IPS-15b (cell line): ENCODE measurements at regions not wholly inside any gene's neighbourhood (a gene's known extent, or its start where the extent isn't known, plus 50 kb on each side); places are given as distances from the start of the nearest gene placed in this dataset.

ENCODE experiments used
- H3K27me3 ChIP-seq: one replicate; pipeline ENCODE4 v1.6.1; 2013; ENCODE audit warnings: low read length; ENCODE audit not compliant: control insufficient read depth, insufficient read depth
- H3K36me3 ChIP-seq: one replicate; pipeline ENCODE4 v1.6.1; 2013; ENCODE audit warnings: low read length; ENCODE audit not compliant: control insufficient read depth, insufficient read depth
- H3K4me1 ChIP-seq: one replicate; pipeline ENCODE4 v1.6.1; 2013; ENCODE audit warnings: mild to moderate bottlenecking, low read length; ENCODE audit not compliant: control insufficient read depth, insufficient read depth
- H3K4me3 ChIP-seq: one replicate; pipeline ENCODE4 v1.5.1; 2013; ENCODE audit warnings: low read depth, low read length
- H3K9ac ChIP-seq: one replicate; pipeline ENCODE4 v1.6.1; 2013; ENCODE audit warnings: low read depth, mild to moderate bottlenecking, low read length
- H3K9me3 ChIP-seq: one replicate; pipeline ENCODE4 v1.6.1; 2013; ENCODE audit warnings: mild to moderate bottlenecking, low read length; ENCODE audit not compliant: control insufficient read depth, insufficient read depth

DNA sequence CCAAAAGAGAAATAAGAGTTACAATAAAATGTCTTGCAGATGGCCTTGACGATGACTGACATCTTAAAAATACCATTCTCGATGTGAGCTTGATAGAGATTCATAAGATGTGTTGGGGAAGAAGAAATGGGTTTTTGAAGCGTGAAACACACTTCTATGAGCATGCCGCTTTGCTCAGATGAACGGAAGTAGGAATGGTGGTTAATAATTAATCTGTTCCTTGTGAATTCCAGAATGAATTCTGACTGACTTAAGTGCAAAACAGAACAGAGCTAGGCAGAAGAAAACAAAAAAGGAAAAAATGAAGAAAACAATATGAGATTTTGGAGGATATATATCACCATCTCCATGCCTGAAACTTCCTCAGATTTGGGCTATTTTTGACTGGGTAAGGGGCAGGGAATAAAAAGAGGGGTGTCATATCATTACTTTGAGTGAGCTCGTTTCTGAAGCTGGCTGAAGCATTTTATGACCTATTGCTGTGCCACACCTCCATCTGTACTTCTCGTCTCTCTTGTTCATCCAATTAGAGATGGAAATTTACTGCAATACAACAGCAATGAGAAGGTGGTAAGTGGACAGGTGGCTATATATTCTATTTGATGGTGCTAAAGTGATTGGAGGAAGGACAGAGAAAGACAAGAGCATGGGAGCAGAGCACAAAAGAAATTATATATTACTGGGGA lies 1152.0 kb upstream of the CDH8 start:
- no peaks in the 10 kb centered on the region for H3K36me3 ChIP-seq
- H3K4me1 ChIP-seq: peaks cover 6% of the 10 kb centered on the region
- no peaks in the 10 kb centered on the region for H3K27me3 ChIP-seq
- H3K9ac ChIP-seq: no peak overlapping the region
- H3K9me3 ChIP-seq: no peaks in the 10 kb centered on the region
- no peak overlapping the region for H3K4me3 ChIP-seq

DNA sequence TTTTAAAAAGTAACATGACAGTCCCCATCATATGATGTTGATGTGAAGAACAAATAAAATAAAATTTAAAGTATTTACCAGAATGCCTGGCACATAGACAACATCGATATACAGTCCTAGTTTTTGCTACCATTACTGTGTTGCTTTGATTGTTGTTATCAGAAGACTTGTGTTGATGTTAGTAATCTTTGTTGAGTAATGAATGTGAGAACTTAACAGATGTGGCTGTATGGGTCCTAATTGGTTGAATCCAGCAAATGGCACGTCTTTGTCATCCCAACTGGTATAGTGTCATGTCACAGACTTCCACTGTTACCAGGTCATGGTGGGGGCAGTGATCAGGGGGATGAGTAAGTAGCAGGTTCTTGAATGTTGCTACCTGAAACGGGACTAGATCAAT lies 1151.4 kb upstream of the CDH8 start:
- no peaks in the 10 kb centered on the region for H3K9me3 ChIP-seq
- no peak overlapping the region for H3K4me3 ChIP-seq
- no peaks in the 10 kb centered on the region for H3K27me3 ChIP-seq
- peaks cover 6% of the 10 kb centered on the region for H3K4me1 ChIP-seq
- H3K36me3 ChIP-seq: no peaks in the 10 kb centered on the region
- H3K9ac ChIP-seq: no peak overlapping the region

DNA sequence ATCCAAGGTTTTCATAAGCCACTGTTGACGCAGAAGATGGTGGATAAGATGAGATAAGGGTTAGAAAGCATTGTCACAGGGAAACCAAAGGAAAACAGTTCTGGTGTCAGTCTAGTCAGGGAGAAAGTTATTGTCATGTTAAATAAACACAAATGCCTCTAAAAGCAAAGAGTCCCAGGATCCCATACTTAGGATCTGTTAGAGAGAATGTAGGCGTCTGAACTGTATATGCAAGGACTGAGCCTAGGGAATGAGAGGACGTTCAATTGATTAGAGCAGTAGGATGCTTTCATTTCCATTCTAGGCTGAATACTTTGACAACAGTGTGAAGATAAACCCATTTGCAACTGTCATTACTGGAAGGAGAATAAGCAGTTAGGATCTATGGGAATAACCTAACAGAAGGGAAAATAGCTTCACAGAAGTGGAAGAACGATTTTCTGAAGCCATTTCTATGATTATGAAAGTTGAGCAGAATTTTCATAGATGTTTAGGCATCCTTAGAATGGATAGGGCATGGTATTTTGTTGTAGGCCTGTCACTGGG lies 1149.1 kb upstream of the CDH8 start:
- H3K9me3 ChIP-seq: no peaks in the 10 kb centered on the region

DNA sequence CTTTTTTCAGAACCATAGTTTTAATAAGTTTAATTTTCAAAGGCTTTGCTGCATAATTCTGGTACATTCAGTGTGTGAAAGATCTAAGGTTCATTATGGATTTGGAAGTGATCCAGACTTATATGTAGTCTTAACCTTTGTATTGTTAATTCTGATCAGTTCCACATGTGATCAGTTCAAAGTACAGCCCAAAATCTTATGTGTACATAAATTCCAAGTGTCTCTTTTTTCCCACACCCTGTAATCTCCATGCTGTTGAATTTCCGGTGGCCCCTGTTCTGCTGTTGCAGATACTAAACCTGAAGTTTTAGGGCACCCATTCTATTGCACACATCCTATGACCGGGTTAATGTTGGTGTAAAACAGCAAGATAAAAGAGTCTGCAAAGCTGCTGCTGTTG lies 1147.5 kb upstream of the CDH8 start:
- no peaks in the 10 kb centered on the region for H3K36me3 ChIP-seq
- no peak overlapping the region for H3K9ac ChIP-seq
- H3K9me3 ChIP-seq: no peaks in the 10 kb centered on the region
- no peak overlapping the region for H3K4me3 ChIP-seq
- peaks cover 6% of the 10 kb centered on the region for H3K4me1 ChIP-seq
- no peaks in the 10 kb centered on the region for H3K27me3 ChIP-seq

More for the DNA sequence above, 1149.1 kb upstream of the CDH8 start:
- Histone ChIP-seq H3K4me3 (no peak overlapping the region), H3K9ac (no peak overlapping the region), H3K4me1 (peaks cover 6% of the 10 kb centered on the region), H3K36me3 (no peaks in the 10 kb centered on the region), H3K27me3 (no peaks in the 10 kb centered on the region)

DNA sequence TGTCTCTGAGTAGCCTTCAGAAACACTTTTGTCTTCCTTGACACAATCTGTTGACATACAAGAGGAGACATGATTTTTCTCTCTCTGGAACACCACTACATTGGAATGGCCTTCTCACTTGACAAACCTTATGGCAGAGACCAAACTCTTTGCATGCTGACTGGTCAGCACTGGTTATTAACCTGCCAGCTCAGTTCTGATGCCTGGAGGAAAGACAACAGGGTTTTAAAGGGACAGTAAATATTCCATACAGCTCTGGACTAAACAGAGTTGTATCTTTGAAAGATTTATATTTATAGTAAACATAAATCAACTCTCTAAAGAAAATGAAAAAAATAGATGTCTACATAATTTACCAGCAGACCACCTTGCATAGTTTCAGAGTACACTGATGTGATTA lies 1139.1 kb upstream of the CDH8 start:
- H3K4me3 ChIP-seq: no peak overlapping the region
- H3K9me3 ChIP-seq: no peaks in the 10 kb centered on the region
- no peaks in the 10 kb centered on the region for H3K36me3 ChIP-seq
- no peaks in the 10 kb centered on the region for H3K27me3 ChIP-seq
- no peak overlapping the region for H3K9ac ChIP-seq
- no peaks in the 10 kb centered on the region for H3K4me1 ChIP-seq

DNA sequence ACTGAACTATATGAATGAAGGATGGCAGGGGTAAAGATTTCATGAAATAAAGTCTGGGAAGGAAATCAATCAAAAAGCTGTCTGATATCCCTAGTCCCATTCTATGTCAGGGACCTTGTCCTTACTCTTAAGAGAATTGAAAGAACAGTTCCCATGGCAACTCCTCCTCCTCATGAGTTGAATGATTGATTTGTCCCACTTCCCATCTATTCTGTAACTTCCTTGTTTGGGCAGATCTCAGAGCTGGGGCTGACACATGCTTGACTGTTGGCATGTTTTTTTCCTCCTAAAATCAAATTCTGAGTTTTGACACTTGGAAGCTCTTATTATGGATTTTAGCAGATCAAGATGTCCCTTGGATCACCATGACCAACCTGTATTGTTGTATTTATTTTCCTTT lies 1138.6 kb upstream of the CDH8 start:
- no peak overlapping the region for H3K9ac ChIP-seq
- no peaks in the 10 kb centered on the region for H3K27me3 ChIP-seq
- no peaks in the 10 kb centered on the region for H3K9me3 ChIP-seq
- no peak overlapping the region for H3K4me3 ChIP-seq
- no peaks in the 10 kb centered on the region for H3K4me1 ChIP-seq
- no peaks in the 10 kb centered on the region for H3K36me3 ChIP-seq

DNA sequence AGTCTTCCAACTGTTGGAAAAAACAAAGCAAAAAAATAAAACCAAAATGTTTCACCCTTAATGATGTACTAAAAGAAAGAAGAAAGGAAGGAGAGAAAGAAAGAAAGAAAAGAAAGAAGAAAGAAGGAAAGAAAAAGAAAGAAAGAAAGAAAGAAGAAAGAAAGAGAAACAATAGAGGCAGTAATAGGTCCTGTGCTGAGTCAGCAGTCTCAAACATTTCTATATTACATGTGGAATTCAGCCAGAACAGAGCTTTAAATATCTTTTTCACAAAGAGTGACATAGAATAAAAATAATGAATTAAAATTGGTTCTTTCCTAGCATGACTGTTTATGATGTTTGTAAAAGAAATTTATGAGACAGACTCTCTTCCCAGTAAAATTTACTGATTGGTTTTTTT lies 1135.3 kb upstream of the CDH8 start:
- Histone ChIP-seq H3K36me3 (no peaks in the 10 kb centered on the region), H3K27me3 (no peaks in the 10 kb centered on the region), H3K9ac (no peak overlapping the region), H3K4me1 (no peaks in the 10 kb centered on the region), H3K9me3 (no peaks in the 10 kb centered on the region), H3K4me3 (no peak overlapping the region)

DNA sequence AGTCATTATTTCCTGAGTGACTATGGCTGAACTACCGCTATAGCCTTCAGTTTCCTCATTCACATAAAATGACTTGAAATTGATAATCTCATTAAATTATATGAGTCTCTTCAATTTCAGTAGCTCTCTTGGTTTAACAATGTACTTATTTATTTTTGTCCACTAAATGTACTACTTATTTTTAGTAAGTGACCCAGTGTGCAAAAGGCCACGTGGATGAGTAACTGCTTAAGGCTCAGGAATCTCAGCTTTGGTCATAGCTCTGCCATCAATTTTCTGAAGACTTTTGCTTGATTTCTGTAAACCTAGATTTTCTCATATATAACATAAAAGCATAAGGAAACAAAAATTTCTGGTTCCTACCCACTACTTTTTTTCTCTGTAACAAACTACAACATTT lies 1132.9 kb upstream of the CDH8 start:
- Histone ChIP-seq H3K9me3 (no peaks in the 10 kb centered on the region), H3K9ac (no peak overlapping the region), H3K4me1 (no peaks in the 10 kb centered on the region), H3K36me3 (no peaks in the 10 kb centered on the region), H3K4me3 (no peak overlapping the region), H3K27me3 (no peaks in the 10 kb centered on the region)

DNA sequence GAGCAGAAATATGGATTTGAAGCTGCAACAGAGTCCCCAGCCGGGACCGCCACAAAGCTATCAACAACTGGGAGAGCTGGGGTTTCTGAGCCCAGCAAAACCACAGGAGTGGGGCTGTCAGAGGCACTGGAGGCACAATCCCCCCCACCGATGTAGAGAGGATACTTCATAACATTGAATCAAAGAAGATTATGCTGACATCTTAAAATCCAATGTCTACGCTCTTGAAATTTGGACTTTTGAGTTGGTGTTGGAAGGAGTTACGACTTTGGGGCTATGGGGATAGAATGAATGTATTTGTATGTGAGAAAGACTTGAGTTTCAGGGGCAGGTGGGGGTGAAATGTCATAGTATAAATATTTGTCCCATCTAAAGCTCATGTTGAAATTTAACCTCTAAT lies 1121.6 kb upstream of the CDH8 start:
- Histone ChIP-seq H3K9me3 (no peaks in the 10 kb centered on the region), H3K36me3 (no peaks in the 10 kb centered on the region), H3K4me3 (no peak overlapping the region), H3K9ac (no peak overlapping the region), H3K4me1 (no peaks in the 10 kb centered on the region), H3K27me3 (no peaks in the 10 kb centered on the region)

DNA sequence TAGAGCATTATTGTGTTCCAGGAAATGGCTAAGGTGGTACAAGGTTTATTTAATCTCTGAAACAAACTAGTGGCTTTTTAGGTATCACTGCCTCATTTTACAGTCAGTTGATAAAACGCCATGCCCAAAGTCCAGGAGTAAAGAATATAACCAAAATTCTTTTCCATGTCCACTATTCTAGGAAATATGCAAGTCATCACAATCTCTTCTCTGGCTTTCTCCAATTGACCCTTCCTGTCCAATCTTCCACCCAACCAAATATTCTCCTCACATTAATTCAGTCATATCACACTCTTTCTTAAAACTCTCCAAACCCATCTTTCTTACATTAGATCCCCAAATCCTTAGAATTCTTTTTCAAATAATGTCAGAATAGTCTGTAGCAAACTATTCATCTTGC lies 1110.0 kb upstream of the CDH8 start:
- Histone ChIP-seq H3K4me1 (no peaks in the 10 kb centered on the region), H3K4me3 (no peak overlapping the region), H3K9ac (no peak overlapping the region), H3K27me3 (no peaks in the 10 kb centered on the region), H3K36me3 (no peaks in the 10 kb centered on the region), H3K9me3 (no peaks in the 10 kb centered on the region)

DNA sequence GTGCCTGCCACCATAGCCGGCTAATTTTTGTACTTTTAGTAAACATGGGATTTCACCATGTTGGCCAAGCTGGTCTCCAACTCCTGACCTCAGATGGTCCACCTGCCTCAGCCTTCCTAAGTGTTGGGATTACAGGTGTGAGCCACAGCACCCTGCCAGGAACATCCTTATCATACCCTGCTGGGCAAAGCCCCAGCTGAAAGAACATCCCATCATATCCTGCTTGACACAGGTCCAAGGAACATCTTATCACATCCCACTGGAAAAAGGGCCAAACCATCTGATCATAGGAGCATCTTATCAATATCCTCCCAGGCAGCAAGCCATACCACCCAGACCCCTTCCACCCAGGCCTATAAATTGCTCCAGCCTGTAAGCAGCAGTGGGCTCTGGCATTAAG lies 1109.2 kb upstream of the CDH8 start:
- no peaks in the 10 kb centered on the region for H3K27me3 ChIP-seq
- no peaks in the 10 kb centered on the region for H3K36me3 ChIP-seq
- H3K4me3 ChIP-seq: no peak overlapping the region
- no peaks in the 10 kb centered on the region for H3K4me1 ChIP-seq
- no peak overlapping the region for H3K9ac ChIP-seq
- no peaks in the 10 kb centered on the region for H3K9me3 ChIP-seq

DNA sequence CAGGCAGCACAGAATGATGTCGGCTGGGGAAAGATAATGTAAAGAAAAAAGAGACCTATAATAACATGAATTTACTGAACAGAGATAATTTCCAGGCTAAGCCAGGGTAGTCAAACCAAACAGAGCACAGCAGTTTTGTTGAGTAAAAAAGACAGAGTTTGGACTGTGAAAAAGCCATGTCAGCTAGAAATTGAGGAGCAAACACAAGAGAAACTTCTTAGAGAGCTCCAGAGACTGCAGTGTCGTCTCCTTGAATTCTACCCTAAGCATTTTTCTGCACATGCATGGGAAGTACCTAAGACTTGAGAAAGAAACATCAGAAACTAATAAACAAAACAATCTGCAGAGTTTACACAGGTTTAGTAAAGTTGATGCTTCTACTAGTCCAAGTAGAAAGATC lies 1098.8 kb upstream of the CDH8 start:
- Histone ChIP-seq H3K27me3 (no peaks in the 10 kb centered on the region), H3K9ac (no peak overlapping the region)

More for the DNA sequence above, 1098.8 kb upstream of the CDH8 start:
- Histone ChIP-seq H3K4me3 (no peak overlapping the region), H3K36me3 (no peaks in the 10 kb centered on the region), H3K9me3 (no peaks in the 10 kb centered on the region), H3K4me1 (no peaks in the 10 kb centered on the region)
